ENCODE measurements at regions not wholly inside any gene's neighbourhood (a gene's known extent, or its start where the extent isn't known, plus 50 kb on each side); places are given as distances from the start of the nearest gene placed in this dataset.

GRCh38 chr21:27265949-27266348 is 299.1 kb upstream of the ADAMTS5 start:
- Mint-ChIP-seq H3K9me3 (peaks cover 0 to 13% of the 10 kb centered on the region in 2 donors), H3K27ac (no peak overlapping the region), H3K36me3 (no peaks in the 10 kb centered on the region)
- DNase-seq (ENCODE audit: low spot score in 2 of 2) (no peak), ATAC-seq (no peak)

GRCh38 chr21:27265492-27265891 is 298.6 kb upstream of the ADAMTS5 start:
- no peak for DNase-seq (ENCODE audit: low spot score in 2 of 2)
- no peak for ATAC-seq
- Mint-ChIP-seq H3K9me3 (peaks cover 0 to 9% of the 10 kb centered on the region in 2 donors), H3K36me3 (no peaks in the 10 kb centered on the region), H3K27ac (no peak overlapping the region)

- no peak for DNase-seq (ENCODE audit: low spot score in 2 of 2)
- Mint-ChIP-seq H3K9me3 (peaks cover 9 to 16% of the 10 kb centered on the region in 2 donors), H3K36me3 (no peaks in the 10 kb centered on the region), H3K27ac (no peak overlapping the region)
- ATAC-seq: no peak
Observed at GRCh38 chr21:27261676-27262075, 294.8 kb upstream of the ADAMTS5 start.

- no peak for ATAC-seq
- no peak for DNase-seq (ENCODE audit: low spot score in 2 of 2)
- Mint-ChIP-seq H3K27ac (no peak overlapping the region), H3K36me3 (no peaks in the 10 kb centered on the region), H3K9me3 (peaks cover 9 to 16% of the 10 kb centered on the region in 2 donors)
Observed at GRCh38 chr21:27260728-27261127, 293.8 kb upstream of the ADAMTS5 start.

GRCh38 chr21:27258742-27259448 is 292.0 kb upstream of the ADAMTS5 start:
- Mint-ChIP-seq H3K27ac (no peak overlapping the region), H3K9me3 (peaks cover 9 to 16% of the 10 kb centered on the region in 2 donors), H3K36me3 (no peaks in the 10 kb centered on the region)
- no peak for DNase-seq (ENCODE audit: low spot score in 2 of 2)
- no peak for ATAC-seq

GRCh38 chr21:27257908-27258556 is 291.1 kb upstream of the ADAMTS5 start:
- DNase-seq (ENCODE audit: low spot score in 2 of 2) (no peak), ATAC-seq (no peak)
- Mint-ChIP-seq H3K9me3 (peaks cover 9 to 16% of the 10 kb centered on the region in 2 donors), H3K27ac (no peak overlapping the region), H3K36me3 (no peaks in the 10 kb centered on the region)

GRCh38 chr21:27257226-27257625 is 290.3 kb upstream of the ADAMTS5 start:
- ATAC-seq (no peak), DNase-seq (ENCODE audit: low spot score in 2 of 2) (no peak)
- Mint-ChIP-seq H3K27ac (no peak overlapping the region), H3K36me3 (no peaks in the 10 kb centered on the region), H3K9me3 (peaks cover 9 to 15% of the 10 kb centered on the region in 2 donors)

GRCh38 chr21:27251752-27252151 is 284.9 kb upstream of the ADAMTS5 start:
- ATAC-seq (no peak), DNase-seq (ENCODE audit: low spot score in 2 of 2) (no peak)
- Mint-ChIP-seq H3K27ac (no peak overlapping the region), H3K36me3 (no peaks in the 10 kb centered on the region), H3K9me3 (peaks cover 10 to 16% of the 10 kb centered on the region in 2 donors)

GRCh38 chr21:27250366-27250765 is 283.5 kb upstream of the ADAMTS5 start:
- no peak overlapping the region for H3K27ac Mint-ChIP-seq
- DNase-seq (ENCODE audit: low spot score in 2 of 2): no peak
- no peaks in the 10 kb centered on the region for H3K36me3 Mint-ChIP-seq
- no peak for ATAC-seq
- peaks cover 10 to 16% of the 10 kb centered on the region in 2 donors for H3K9me3 Mint-ChIP-seq

- DNase-seq (ENCODE audit: low spot score in 2 of 2) (no peak), ATAC-seq (no peak)
- Mint-ChIP-seq H3K36me3 (no peaks in the 10 kb centered on the region), H3K27ac (no peak overlapping the region), H3K9me3 (peaks cover 10 to 16% of the 10 kb centered on the region in 2 donors)
Observed at GRCh38 chr21:27248814-27249213, 281.9 kb upstream of the ADAMTS5 start.

- H3K27ac Mint-ChIP-seq: no peak overlapping the region
- ATAC-seq: no peak
- peaks cover 10 to 23% of the 10 kb centered on the region in 2 donors for H3K9me3 Mint-ChIP-seq
- no peaks in the 10 kb centered on the region for H3K36me3 Mint-ChIP-seq
- no peak for DNase-seq (ENCODE audit: low spot score in 2 of 2)
Observed at GRCh38 chr21:27246741-27247140, 279.9 kb upstream of the ADAMTS5 start.

GRCh38 chr21:27244776-27245175 is 277.9 kb upstream of the ADAMTS5 start:
- DNase-seq (ENCODE audit: low spot score in 2 of 2) (no peak), ATAC-seq (no peak)
- Mint-ChIP-seq H3K27ac (no peak overlapping the region), H3K36me3 (no peaks in the 10 kb centered on the region), H3K9me3 (peaks cover 11 to 18% of the 10 kb centered on the region in 2 donors)

GRCh38 chr21:27244352-27244751 is 277.5 kb upstream of the ADAMTS5 start:
- ATAC-seq (no peak), DNase-seq (ENCODE audit: low spot score in 2 of 2) (no peak)
- no peaks in the 10 kb centered on the region for H3K36me3 Mint-ChIP-seq
- peaks cover 11 to 18% of the 10 kb centered on the region in 2 donors for H3K9me3 Mint-ChIP-seq
- H3K27ac Mint-ChIP-seq: no peak overlapping the region

- DNase-seq (ENCODE audit: low spot score in 2 of 2) (no peak), ATAC-seq (no peak)
- H3K9me3 Mint-ChIP-seq: peaks cover 6 to 8% of the 10 kb centered on the region in 2 donors
- H3K36me3 Mint-ChIP-seq: no peaks in the 10 kb centered on the region
- no peak overlapping the region for H3K27ac Mint-ChIP-seq
Observed at GRCh38 chr21:27240839-27241238, 274.0 kb upstream of the ADAMTS5 start.

- ATAC-seq (no peak), DNase-seq (ENCODE audit: low spot score in 2 of 2) (no peak)
- Mint-ChIP-seq H3K9me3 (no peaks in the 10 kb centered on the region), H3K27ac (no peak overlapping the region), H3K36me3 (no peaks in the 10 kb centered on the region)
Observed at GRCh38 chr21:27233514-27234115, 266.7 kb upstream of the ADAMTS5 start.

GRCh38 chr21:27225940-27226339 is 259.1 kb upstream of the ADAMTS5 start:
- no peak for ATAC-seq
- Mint-ChIP-seq H3K27ac (no peak overlapping the region), H3K36me3 (no peaks in the 10 kb centered on the region), H3K9me3 (peaks cover 0 to 4% of the 10 kb centered on the region in 2 donors)
- no peak for DNase-seq (ENCODE audit: low spot score in 2 of 2)

- Mint-ChIP-seq H3K27ac (no peak overlapping the region), H3K9me3 (peaks cover 0 to 4% of the 10 kb centered on the region in 2 donors), H3K36me3 (no peaks in the 10 kb centered on the region)
- DNase-seq (ENCODE audit: low spot score in 2 of 2) (no peak), ATAC-seq (no peak)
Observed at GRCh38 chr21:27225151-27225550, 258.3 kb upstream of the ADAMTS5 start.

Measured in activated naive CD4-positive, alpha-beta T cell treated with anti-CD3 and anti-CD28 coated beads, Interleukin-2, amount 50 U/mL, for 72 hours (primary cell).